Breast epithelium (tissue), 4 donors: ENCODE measurements at regions not wholly inside any gene's neighbourhood (a gene's known extent, or its start where the extent isn't known, plus 50 kb on each side); places are given as distances from the start of the nearest gene placed in this dataset.

Source experiments
- DNase-seq, 2 donors: peaks; one replicate each; pipeline ENCODE4 v3.0.0-alpha.2; 2019; ENCODE audit warnings: low spot score in 2 of 2
- H3K27ac ChIP-seq, 2 donors: fragments of 200-600 bp; sonication (generic) in 1 of 2; one replicate each; pipeline ENCODE4 v1.5.1; 2016 to 2019; ENCODE audit warnings: mild to moderate bottlenecking in 1 of 2
- H3K27me3 ChIP-seq, 2 donors: fragments of 200-600 bp; sonication (generic) in 1 of 2; one replicate each; pipeline versions ENCODE4 v1.5.1 to v1.6.0; 2017 to 2019; ENCODE audit warnings: control low read depth in 1 of 2, mild to moderate bottlenecking in 1 of 2
- H3K36me3 ChIP-seq: fragments of 200-600 bp; one replicate; pipeline ENCODE4 v1.5.1; 2019
- H3K4me1 ChIP-seq, 2 donors: fragments of 200-600 bp; sonication (generic); one replicate each; pipeline ENCODE4 v1.5.1; 2016 to 2019; ENCODE audit warnings: control low read depth in 1 of 2
- H3K4me3 ChIP-seq, 3 donors: fragments of 200-600 bp; sonication (generic); 1 replicate in 2 of 3; 2 replicates in 1 of 3; pipeline ENCODE4 v1.5.1; 2016 to 2019; ENCODE audit warnings: mild to moderate bottlenecking in 3 of 3, moderate library complexity in 2 of 3
- H3K9me3 ChIP-seq, 2 donors: fragments of 200-600 bp; sonication (generic) in 1 of 2; one replicate each; pipeline ENCODE4 v1.5.1; 2016 to 2019; ENCODE audit warnings: control low read depth in 1 of 2
- CTCF ChIP-seq, 3 donors: fragments of 450-650 bp; IDR thresholded peaks; one replicate each; pipeline ENCODE4 v1.5.1; 2016 to 2017; ENCODE audit warnings: antibody characterized with exemption in 3 of 3, mild to moderate bottlenecking in 3 of 3, moderate library complexity in 3 of 3
- POLR2A ChIP-seq: fragments of 450-650 bp; IDR thresholded peaks from one replicate; pipeline ENCODE4 v1.6.1; 2016; ENCODE audit warnings: antibody characterized with exemption, mild to moderate bottlenecking, moderate library complexity
- POLR2AphosphoS5 ChIP-seq, 3 donors: sonication (generic); formaldehyde crosslinking; IDR thresholded peaks; one replicate each; pipeline ENCODE4 v1.6.1; 2017; ENCODE audit warnings: antibody characterized with exemption in 3 of 3
- intact Hi-C: fragments of 100-400 bp; cut with DNase I; formaldehyde crosslinking; loops from one replicate; pipeline ENCODE4 v1.15.1; 2023; ENCODE audit warnings: low total_unique reads

DNA sequence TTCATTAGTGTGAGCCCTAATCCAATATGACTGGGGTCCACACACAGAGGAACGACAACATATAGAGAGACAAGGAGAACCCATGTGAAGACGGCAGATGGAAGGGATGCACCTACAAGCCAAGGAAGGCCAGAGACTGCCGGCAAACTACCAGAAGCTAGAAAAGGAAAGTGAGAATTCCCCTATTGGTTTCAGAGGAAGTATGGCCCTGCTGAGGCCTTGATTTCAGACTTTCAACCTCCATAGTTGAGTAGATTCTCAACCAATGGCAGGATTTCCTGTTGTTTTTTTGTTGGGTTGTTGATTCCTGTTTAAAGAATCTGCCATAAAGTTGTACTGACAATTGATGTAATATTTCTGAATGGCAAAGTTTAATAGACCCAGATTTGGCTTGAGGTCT is 241.5 kb downstream of the SATB2 start:
- H3K4me3 ChIP-seq, result no peak overlapping the region
- H3K9me3 ChIP-seq, result peaks cover 0 to 14% of the 10 kb centered on the region in 2 donors
- H3K27ac ChIP-seq, result no peak overlapping the region
- intact Hi-C loops, result no loop called here
- no peaks in the 10 kb centered on the region for H3K27me3 ChIP-seq
- no peak for TF ChIP-seq POLR2A
- TF ChIP-seq POLR2AphosphoS5 (IDR thresholded peaks at IDR 0.05), result no peak
- no peak for TF ChIP-seq CTCF (IDR thresholded peaks at IDR 0.05)
- DNase-seq, result no peak
- H3K4me1 ChIP-seq, result no peaks in the 10 kb centered on the region
- no peaks in the 10 kb centered on the region for H3K36me3 ChIP-seq

GRCh38 chr2:199207011-199207410 is 250.7 kb downstream of the SATB2 start:
- intact Hi-C loops, result no loop called here
- Histone ChIP-seq H3K27ac (no peak overlapping the region), H3K4me1 (no peaks in the 10 kb centered on the region), H3K27me3 (peaks cover 0 to 9% of the 10 kb centered on the region in 2 donors), H3K4me3 (no peak overlapping the region), H3K9me3 (peaks cover 0 to 6% of the 10 kb centered on the region in 2 donors), H3K36me3 (no peaks in the 10 kb centered on the region)
- DNase-seq, result no peak
- no peak for TF ChIP-seq CTCF (IDR thresholded peaks at IDR 0.05)

GRCh38 chr2:199206536-199206935 is 251.2 kb downstream of the SATB2 start:
- DNase-seq, result no peak
- Histone ChIP-seq H3K27me3 (peaks cover 0 to 9% of the 10 kb centered on the region in 2 donors), H3K4me3 (no peak overlapping the region), H3K27ac (no peak overlapping the region), H3K9me3 (peaks cover 0 to 1% of the 10 kb centered on the region in 2 donors), H3K4me1 (no peaks in the 10 kb centered on the region), H3K36me3 (no peaks in the 10 kb centered on the region)
- no peak for TF ChIP-seq POLR2AphosphoS5 (IDR thresholded peaks at IDR 0.05)
- intact Hi-C loops, result no loop called here

DNA sequence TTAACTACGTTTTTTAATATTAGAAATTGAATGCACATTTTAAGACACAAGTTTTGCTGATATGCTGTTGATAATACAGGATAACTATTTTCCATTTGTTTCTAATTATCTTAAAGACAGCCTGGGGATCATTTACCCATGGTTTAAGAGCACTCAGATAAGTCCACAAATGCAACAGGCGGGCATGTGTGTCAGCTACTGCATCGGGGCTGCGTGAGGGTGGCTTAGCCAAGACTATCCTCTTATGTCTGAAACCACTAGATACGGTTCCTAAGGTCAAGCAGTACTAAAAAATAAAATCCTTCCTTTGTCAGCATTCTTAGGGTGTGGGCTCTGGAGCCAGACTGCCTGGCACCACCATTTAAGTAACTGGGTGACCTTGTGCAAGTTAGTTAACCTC is 254.8 kb downstream of the SATB2 start:
- no peak overlapping the region for H3K4me3 ChIP-seq
- no peak for DNase-seq
- no peak overlapping the region for H3K27ac ChIP-seq
- no peak for TF ChIP-seq POLR2AphosphoS5 (IDR thresholded peaks at IDR 0.05)
- TF ChIP-seq CTCF (IDR thresholded peaks at IDR 0.05), result no peak
- no peak for TF ChIP-seq POLR2A
- intact Hi-C loops, result no loop called here
- H3K27me3 ChIP-seq, result peaks cover 0 to 9% of the 10 kb centered on the region in 2 donors
- no peaks in the 10 kb centered on the region for H3K4me1 ChIP-seq
- H3K9me3 ChIP-seq, result no peaks in the 10 kb centered on the region
- H3K36me3 ChIP-seq, result no peaks in the 10 kb centered on the region

DNA sequence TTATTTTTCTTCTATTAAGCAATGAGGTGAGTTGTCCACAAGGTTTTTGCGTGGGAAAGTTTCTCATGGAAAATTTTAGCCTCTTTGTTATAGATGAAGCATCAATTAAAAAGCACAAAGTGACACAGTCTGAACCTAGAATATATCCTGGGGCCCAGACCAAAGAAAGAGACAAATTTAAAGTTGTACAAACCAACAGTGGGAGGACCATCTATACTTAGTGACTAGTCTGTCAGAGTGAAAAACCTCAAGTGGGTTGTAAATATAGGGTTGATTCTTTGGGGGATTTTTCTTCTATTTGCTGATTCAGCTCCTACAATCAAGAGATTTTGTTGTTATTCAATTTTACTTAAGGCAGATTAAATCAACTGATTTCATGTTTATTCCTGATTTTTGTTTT is 256.2 kb downstream of the SATB2 start:
- H3K27ac ChIP-seq, result no peak overlapping the region
- TF ChIP-seq POLR2A, result no peak
- TF ChIP-seq POLR2AphosphoS5 (IDR thresholded peaks at IDR 0.05), result no peak
- no peak for TF ChIP-seq CTCF (IDR thresholded peaks at IDR 0.05)
- no peaks in the 10 kb centered on the region for H3K4me1 ChIP-seq
- H3K4me3 ChIP-seq, result no peak overlapping the region
- intact Hi-C loops, result no loop called here
- DNase-seq, result no peak
- H3K27me3 ChIP-seq, result peaks cover 0 to under 1% of the 10 kb centered on the region in 2 donors
- no peaks in the 10 kb centered on the region for H3K9me3 ChIP-seq
- H3K36me3 ChIP-seq, result no peaks in the 10 kb centered on the region

- TF ChIP-seq POLR2A, result no peak
- TF ChIP-seq CTCF (IDR thresholded peaks at IDR 0.05), result no peak
- no peak for TF ChIP-seq POLR2AphosphoS5 (IDR thresholded peaks at IDR 0.05)
- Histone ChIP-seq H3K4me3 (no peak overlapping the region), H3K36me3 (no peaks in the 10 kb centered on the region), H3K27ac (no peak overlapping the region), H3K27me3 (no peaks in the 10 kb centered on the region), H3K9me3 (no peaks in the 10 kb centered on the region), H3K4me1 (no peaks in the 10 kb centered on the region)
- DNase-seq, result no peak
- intact Hi-C loops, result no loop called here
Observed at GRCh38 chr2:199199797-199200196, 257.9 kb downstream of the SATB2 start.
